ENCODE measurements at regions not wholly inside any gene's neighbourhood (a gene's known extent, or its start where the extent isn't known, plus 50 kb on each side); places are given as distances from the start of the nearest gene placed in this dataset.

DNA sequence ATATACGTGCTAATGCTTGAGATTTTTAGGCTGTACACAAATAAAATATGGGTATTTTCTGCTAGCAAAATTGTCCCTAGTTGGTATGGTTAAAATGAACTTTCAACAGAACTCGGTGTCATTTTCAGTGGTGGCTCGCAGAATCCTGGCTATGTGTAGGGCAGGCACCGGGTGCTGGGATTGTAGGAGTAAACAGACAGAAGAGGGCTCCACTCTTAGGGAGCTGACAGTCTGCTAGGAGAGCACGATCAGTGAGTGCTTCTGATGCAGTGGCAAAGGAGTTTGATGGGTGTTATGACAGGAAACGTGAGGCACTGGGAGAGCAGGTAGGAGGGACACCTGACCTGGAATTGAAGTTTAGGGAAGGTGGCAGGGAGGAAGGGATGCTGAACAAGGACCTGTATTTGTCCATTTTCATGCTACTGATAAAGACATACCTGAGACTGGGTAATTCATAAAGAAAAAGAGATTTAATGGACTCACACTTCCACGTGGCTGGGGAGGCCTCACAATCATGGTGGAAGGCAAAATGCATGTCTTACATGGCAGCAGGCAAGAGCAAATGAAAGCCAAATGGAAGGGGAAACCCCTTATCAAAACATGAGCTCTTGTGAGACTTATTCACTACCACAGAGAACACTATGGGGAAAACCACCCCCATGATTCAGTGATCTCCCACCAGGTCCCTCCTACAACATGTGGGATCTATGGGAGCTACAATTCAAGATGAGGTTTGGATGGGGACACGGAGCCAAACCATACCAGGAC is 105.4 kb upstream of the LCLAT1 start:
- TF ChIP-seq, protein P1, sequence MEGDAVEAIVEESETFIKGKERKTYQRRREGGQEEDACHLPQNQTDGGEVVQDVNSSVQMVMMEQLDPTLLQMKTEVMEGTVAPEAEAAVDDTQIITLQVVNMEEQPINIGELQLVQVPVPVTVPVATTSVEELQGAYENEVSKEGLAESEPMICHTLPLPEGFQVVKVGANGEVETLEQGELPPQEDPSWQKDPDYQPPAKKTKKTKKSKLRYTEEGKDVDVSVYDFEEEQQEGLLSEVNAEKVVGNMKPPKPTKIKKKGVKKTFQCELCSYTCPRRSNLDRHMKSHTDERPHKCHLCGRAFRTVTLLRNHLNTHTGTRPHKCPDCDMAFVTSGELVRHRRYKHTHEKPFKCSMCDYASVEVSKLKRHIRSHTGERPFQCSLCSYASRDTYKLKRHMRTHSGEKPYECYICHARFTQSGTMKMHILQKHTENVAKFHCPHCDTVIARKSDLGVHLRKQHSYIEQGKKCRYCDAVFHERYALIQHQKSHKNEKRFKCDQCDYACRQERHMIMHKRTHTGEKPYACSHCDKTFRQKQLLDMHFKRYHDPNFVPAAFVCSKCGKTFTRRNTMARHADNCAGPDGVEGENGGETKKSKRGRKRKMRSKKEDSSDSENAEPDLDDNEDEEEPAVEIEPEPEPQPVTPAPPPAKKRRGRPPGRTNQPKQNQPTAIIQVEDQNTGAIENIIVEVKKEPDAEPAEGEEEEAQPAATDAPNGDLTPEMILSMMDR (optimal IDR thresholded peaks at IDR 0.05 in 1 of 3, IDR thresholded peaks at IDR 0.05 in 1 of 3, conservative IDR thresholded peaks at IDR 0.05 in 1 of 3; ENCODE audit: extremely low read depth in 1 of 3, insufficient read depth in 2 of 3, low read length in 3 of 3), result no peak
- TF ChIP-seq EZH2 (IDR thresholded peaks at IDR 0.05; ENCODE audit: low read length), result no peak

Measured in keratinocyte (primary cell).